Psoas muscle (tissue), 7 donors: ENCODE measurements at regions not wholly inside any gene's neighbourhood (a gene's known extent, or its start where the extent isn't known, plus 50 kb on each side); places are given as distances from the start of the nearest gene placed in this dataset.
A peak's percentile ranks its signal among the peaks of the same experiment; 100 is the strongest.

Source experiments
- ATAC-seq, 4 donors: fragments of 200-7000 bp; cut with Tn5 transposase; one replicate each; pipeline ENCODE4 v1.9.1; 2020; ENCODE audit warnings: moderate library complexity in 3 of 4, mild to moderate bottlenecking in 2 of 4
- DNase-seq, 2 donors: peaks; one replicate each; pipeline ENCODE4 v3.0.0-alpha.2; 2020
- H3K27ac ChIP-seq: fragments of 200-600 bp; one replicate; pipeline ENCODE4 v1.8.0; 2022
- H3K27me3 ChIP-seq, 3 donors: fragments of 200-600 bp in 1 of 3; one replicate each; pipeline versions ENCODE4 v1.6.1 to v1.8.0; 2013 to 2022; ENCODE audit warnings: low read length in 2 of 3, mild to moderate bottlenecking in 2 of 3, moderate library complexity in 1 of 3; ENCODE audit not compliant: insufficient read depth in 3 of 3
- H3K36me3 ChIP-seq, 2 donors: fragments of 200-600 bp in 1 of 2; one replicate each; pipeline versions ENCODE4 v1.6.1 to v1.8.0; 2013 to 2022; ENCODE audit warnings: low read depth in 1 of 2, mild to moderate bottlenecking in 1 of 2, moderate library complexity in 1 of 2; ENCODE audit not compliant: insufficient read depth in 1 of 2
- H3K4me1 ChIP-seq: fragments of 200-600 bp; one replicate; pipeline ENCODE4 v1.8.0; 2022
- H3K4me3 ChIP-seq: fragments of 200-600 bp; one replicate; pipeline ENCODE4 v1.8.0; 2022; ENCODE audit warnings: mild to moderate bottlenecking
- H3K9me3 ChIP-seq: fragments of 200-600 bp; one replicate; pipeline ENCODE4 v1.8.0; 2022
- CTCF ChIP-seq: fragments of 200-600 bp; IDR thresholded peaks from one replicate; pipeline ENCODE4 v1.8.0; 2022; ENCODE audit warnings: antibody characterized with exemption
- WGBS, 3 donors: extraction: QIAGEN DNeasy Blood & Tissue Kit; methylation state at CpG; one replicate each; pipeline versions ENCODE4 v1.1.6 to v1.1.7; 2013; 5-methylcytosine and 5-hydroxymethylcytosine counted together
- intact Hi-C, 2 donors: fragments of 100-400 bp; cut with DNase I; formaldehyde crosslinking; loops; one replicate each; pipeline versions ENCODE4 v1.11.0 to v1.14.2; 2022
- donor health status: healthy with polysubstance abuse.
- donor health status: DM: no; HTN: no; CAD: no; lungs with moderate emphysema.
- donor health status: Bipolar disorder and iron deficiency.
- donor health status: healthy.
- donor health status: DM: yes; HTN: yes; CAD: no.
- donor health status: DM: no; HTN: no; CAD: no.
- donor health status: DM: yes; HTN: yes; CAD: no.

GRCh38 chr1:221832617-221833016, 90.7 kb upstream of the DUSP10 start:
- no peaks in the 10 kb centered on the region for H3K36me3 ChIP-seq
- ATAC-seq (no peak), DNase-seq (no peak)
- H3K4me1 ChIP-seq: peaks cover under 1% of the 10 kb centered on the region
- H3K27ac ChIP-seq: no peak overlapping the region
- TF ChIP-seq CTCF: no peak
- H3K9me3 ChIP-seq: no peaks in the 10 kb centered on the region
- no peaks in the 10 kb centered on the region for H3K27me3 ChIP-seq
- intact Hi-C loops: loop anchor here in 1 of 2 donors (10.0 kb wide), 1 partner anchor 162 kb away; no protein-coding TSS in a partner anchor
- 57 to 74% (median 61%) methylated on average over 2 of the region's 2 CpGs for WGBS, 3 donors
- no peak overlapping the region for H3K4me3 ChIP-seq

- intact Hi-C loops: loop anchor here in 1 of 2 donors (10.0 kb wide), 1 partner anchor 163 kb away; no protein-coding TSS in a partner anchor
- 54 to 73% (median 67%) methylated on average over 1 of the region's 1 CpG for WGBS, 3 donors
- no peaks in the 10 kb centered on the region for H3K36me3 ChIP-seq
- ATAC-seq (no peak), DNase-seq (no peak)
- H3K27ac ChIP-seq: no peak overlapping the region
- TF ChIP-seq CTCF: no peak
- no peak overlapping the region for H3K4me3 ChIP-seq
- H3K4me1 ChIP-seq: peaks cover 5% of the 10 kb centered on the region
- no peaks in the 10 kb centered on the region for H3K27me3 ChIP-seq
- no peaks in the 10 kb centered on the region for H3K9me3 ChIP-seq
Observed at GRCh38 chr1:221832151-221832550, 90.3 kb upstream of the DUSP10 start.

GRCh38 chr1:221829327-221830015, 87.6 kb upstream of the DUSP10 start:
- H3K36me3 ChIP-seq: no peaks in the 10 kb centered on the region
- ATAC-seq: peak; percentile 18 to 62 (median 37)
- WGBS, 3 donors: 31 to 54% (median 40%) methylated on average over 5 of the region's 5 CpGs
- intact Hi-C loops: loop anchor here in 1 of 2 donors (10.0 kb wide), 1 partner anchor 165 kb away; no protein-coding TSS in a partner anchor
- no peak overlapping the region for H3K27ac ChIP-seq
- peaks cover 11% of the 10 kb centered on the region for H3K4me1 ChIP-seq
- no peaks in the 10 kb centered on the region for H3K27me3 ChIP-seq
- TF ChIP-seq CTCF: no peak
- DNase-seq: no peak
- no peaks in the 10 kb centered on the region for H3K9me3 ChIP-seq
- no peak overlapping the region for H3K4me3 ChIP-seq

- Histone ChIP-seq H3K27ac (peak overlapping the region; percentile 78), H3K4me1 (peaks cover 11% of the 10 kb centered on the region), H3K27me3 (no peaks in the 10 kb centered on the region), H3K9me3 (no peaks in the 10 kb centered on the region), H3K4me3 (no peak overlapping the region), H3K36me3 (no peaks in the 10 kb centered on the region)
- no peak for TF ChIP-seq CTCF
- DNase-seq: no peak
- 23 to 41% (median 23%) methylated on average over 1 of the region's 1 CpG for WGBS, 3 donors
- intact Hi-C loops: no loop called here
- ATAC-seq: peak; percentile 18 to 66 (median 46)
Observed at GRCh38 chr1:221827307-221827642, 85.4 kb upstream of the DUSP10 start.

- 58 to 88% (median 67%) methylated on average over 1 of the region's 1 CpG for WGBS, 3 donors
- H3K27me3 ChIP-seq: no peaks in the 10 kb centered on the region
- no peaks in the 10 kb centered on the region for H3K9me3 ChIP-seq
- H3K4me3 ChIP-seq: no peak overlapping the region
- H3K36me3 ChIP-seq: no peaks in the 10 kb centered on the region
- no peak for TF ChIP-seq CTCF
- DNase-seq (no peak), ATAC-seq (no peak)
- peaks cover 11% of the 10 kb centered on the region for H3K4me1 ChIP-seq
- intact Hi-C loops: no loop called here
- no peak overlapping the region for H3K27ac ChIP-seq
Observed at GRCh38 chr1:221824909-221825308, 83.0 kb upstream of the DUSP10 start.
